Heart left ventricle (tissue), 16 donors: ENCODE measurements at regions not wholly inside any gene's neighbourhood (a gene's known extent, or its start where the extent isn't known, plus 50 kb on each side); places are given as distances from the start of the nearest gene placed in this dataset.
"Not testable (repeated sequence)": the region's sequence is repeated elsewhere in the genome, so short reads cannot be mapped to it uniquely, and the experiment has no call there.

Experiments used
- ATAC-seq, 4 donors: fragments of 200-7000 bp; cut with Tn5 transposase; one replicate each; pipeline ENCODE4 v1.9.1; 2020 to 2022; ENCODE audit warnings: moderate library complexity in 4 of 4, mild to moderate bottlenecking in 3 of 4, moderate number of reproducible peaks in 1 of 4
- DNase-seq, 5 donors: peaks; one replicate each; pipeline ENCODE4 v3.0.0-alpha.2; 2020
- H3K27ac ChIP-seq, 12 donors: fragments of 200-600 bp; sonication (generic) in 4 of 12; one replicate each; pipeline versions ENCODE4 v1.5.0 to v1.8.0; 2016 to 2022; ENCODE audit warnings: mild to moderate bottlenecking in 2 of 12
- H3K27me3 ChIP-seq, 9 donors: fragments of 200-600 bp; sonication (generic) in 2 of 9; one replicate each; pipeline versions ENCODE4 v1.5.1 to v1.8.0; 2016 to 2022; ENCODE audit warnings: mild to moderate bottlenecking in 3 of 9
- H3K36me3 ChIP-seq, 9 donors: fragments of 200-600 bp; sonication (generic) in 2 of 9; one replicate each; pipeline versions ENCODE4 v1.5.0 to v1.8.0; 2018 to 2022; ENCODE audit warnings: mild to moderate bottlenecking in 2 of 9
- H3K4me1 ChIP-seq, 12 donors: fragments of 200-600 bp; sonication (generic) in 4 of 12; one replicate each; pipeline versions ENCODE4 v1.5.0 to v1.8.0; 2016 to 2022; ENCODE audit warnings: mild to moderate bottlenecking in 3 of 12
- H3K4me3 ChIP-seq, 12 donors: fragments of 200-600 bp; sonication (generic) in 4 of 12; one replicate each; pipeline versions ENCODE4 v1.5.0 to v1.8.0; 2017 to 2022; ENCODE audit warnings: mild to moderate bottlenecking in 9 of 12, moderate library complexity in 4 of 12
- H3K9me3 ChIP-seq, 12 donors: fragments of 200-600 bp; sonication (generic) in 4 of 12; one replicate each; pipeline versions ENCODE4 v1.5.0 to v1.8.0; 2016 to 2022; ENCODE audit warnings: mild to moderate bottlenecking in 1 of 12
- CTCF ChIP-seq, 12 donors: fragments of 200-600 bp; sonication (generic) in 4 of 12; IDR thresholded peaks; one replicate each; pipeline versions ENCODE4 v1.5.0 to v1.8.0; 2018 to 2022; ENCODE audit warnings: antibody characterized with exemption in 12 of 12, mild to moderate bottlenecking in 5 of 12
- POLR2A ChIP-seq, 2 donors: fragments of 450-650 bp; IDR thresholded peaks; one replicate each; pipeline ENCODE4 v1.6.1; 2017; ENCODE audit warnings: antibody characterized with exemption in 2 of 2, mild to moderate bottlenecking in 2 of 2, moderate library complexity in 2 of 2
- WGBS, 4 donors: extraction: QIAGEN DNeasy Blood & Tissue Kit in 2 of 4; methylation state at CpG; one replicate each; pipeline versions ENCODE4 v1.1.5 to v1.1.7; 2013 to 2018; 5-methylcytosine and 5-hydroxymethylcytosine counted together
- intact Hi-C, 10 donors: fragments of 100-400 bp; cut with DNase I; formaldehyde crosslinking; loops; one replicate each; pipeline versions ENCODE4 v1.11.1 to v1.14.2; 2022
- donor health status: ischemic (EF 13 %, LVEDD 7.1; RV severe dilation, severe dysfunction).
- donor health status: healthy with polysubstance abuse.
- donor health status: DM: no; HTN: yes; CAD: no.
- donor health status: DM: no; HTN: no; CAD: no.
- donor health status: ischemic (EF 25% LVEDD 6.9; RV normal size, moderate dysfunction).
- donor health status: ischemic (EF 25% LVEDD 5.7; RV mildly dilated, moderate dysfunction).
- donor health status: healthy.
- donor health status: DM: yes; HTN: yes; CAD: no.
- donor health status: ischemic (EF 35%, LVEDD 5.7; RV mildly dilated, moderate dysfunction).
- donor health status: nonischemic (EF 11% LVEDD 7.7; RV severe dilation, severe dysfunction).
- donor health status: DM: yes; HTN: yes; CAD: no.
- donor health status: PGD.
- donor health status: ischemic (EF 29% LVEDD 5.4; RV normal size, mild dysfunction).
- donor health status: nonischemic (EF 23%, LVEDD 6.1; RV moderate dilation, normal function).

DNA sequence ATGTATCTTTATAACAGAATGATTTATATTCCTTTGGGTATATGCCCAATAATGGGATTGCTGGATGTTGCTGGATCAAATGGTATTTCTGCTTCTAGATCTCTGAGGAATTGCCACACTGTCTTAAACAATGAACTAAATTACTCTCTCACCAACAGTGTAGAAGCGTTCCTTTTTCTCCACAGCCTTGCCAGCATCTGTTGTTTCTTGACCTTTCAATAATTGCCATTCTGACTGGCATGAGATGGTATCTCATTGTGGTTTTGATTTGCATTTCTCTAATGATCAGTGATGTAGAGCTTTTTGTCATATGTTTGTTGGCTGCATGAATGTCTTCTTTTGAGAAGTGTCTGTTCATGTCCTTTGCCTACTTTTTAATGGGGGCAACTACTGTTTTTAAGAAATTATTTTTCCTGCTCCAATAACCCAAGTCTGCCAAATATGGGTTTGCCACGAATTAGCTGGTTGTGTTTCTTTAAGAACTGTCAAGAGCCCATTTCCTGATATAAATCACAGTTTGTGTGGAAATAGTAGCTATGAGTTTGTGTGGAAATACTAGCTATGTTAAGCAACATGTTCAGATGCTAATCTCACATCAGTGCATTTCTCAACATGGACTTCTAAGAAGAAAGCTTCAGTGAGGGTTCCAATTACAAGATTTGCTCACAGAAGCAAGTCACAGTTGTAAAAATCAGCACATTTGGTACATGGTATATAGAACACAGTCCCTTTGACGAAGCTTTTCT lies 259.4 kb downstream of the ANAPC1 start:
- Histone ChIP-seq H3K27me3 (no peaks in the 10 kb centered on the region), H3K4me3 (no peak overlapping the region), H3K36me3 (no peaks in the 10 kb centered on the region), H3K9me3 (peaks cover 0 to 32% (median 15%) of the 10 kb centered on the region in 12 donors), H3K27ac (peak overlapping the region in 1 of 12 donors; percentile 76), H3K4me1 (peaks cover 0 to 20% (median 0%) of the 10 kb centered on the region in 12 donors)
- intact Hi-C loops = no loop called here
- WGBS, 4 donors = 76 to 79% (median 78%) methylated on average over 3 of the region's 3 CpGs
- no peak for TF ChIP-seq CTCF (IDR thresholded peaks at IDR 0.05)
- TF ChIP-seq POLR2A (IDR thresholded peaks at IDR 0.05) = no peak
- ATAC-seq = peak in 1 of 4 donors; percentile 75
- no peak for DNase-seq

DNA sequence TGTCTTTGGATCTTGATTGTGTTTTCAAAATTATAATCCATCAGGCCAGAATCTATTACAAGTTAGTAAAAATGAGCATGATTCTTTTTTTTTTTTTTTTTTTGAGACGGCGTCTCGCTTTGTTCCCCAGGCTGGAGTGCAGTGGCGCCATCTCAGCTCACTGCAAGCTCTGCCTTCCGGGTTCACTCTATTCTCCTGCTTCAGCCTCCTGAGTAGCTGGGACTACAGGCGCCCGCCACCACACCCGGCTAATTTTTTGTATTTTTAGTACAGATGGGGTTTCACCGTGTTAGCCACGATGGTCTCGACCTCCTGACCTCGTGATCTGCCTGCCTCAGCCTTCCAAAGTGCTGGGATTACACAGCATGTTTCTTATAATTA lies 258.8 kb downstream of the ANAPC1 start:
- H3K36me3 ChIP-seq, H3K4me3 ChIP-seq, H3K27me3 ChIP-seq, intact Hi-C loops, DNase-seq, ATAC-seq: not testable (repeated sequence)
- Histone ChIP-seq H3K9me3 (peaks cover 0 to 38% (median 17%) of the 10 kb centered on the region in 12 donors), H3K27ac (peak overlapping the region in 1 of 12 donors; percentile 76), H3K4me1 (peaks cover 0 to 20% (median 0%) of the 10 kb centered on the region in 12 donors)
- WGBS, 4 donors = 84 to 93% (median 88%) methylated on average over 12 of the region's 12 CpGs

GRCh38 chr2:111626037-111626864 lies 257.7 kb downstream of the ANAPC1 start:
- 93 to 100% (median 97%) methylated on average over 2 of the region's 2 CpGs for WGBS, 4 donors
- intact Hi-C loops = no loop called here
- H3K4me3 ChIP-seq = no peak overlapping the region
- no peaks in the 10 kb centered on the region for H3K36me3 ChIP-seq
- H3K27ac ChIP-seq = peak overlapping the region in 1 of 12 donors; percentile 76
- ATAC-seq (no peak), DNase-seq (no peak)
- TF ChIP-seq CTCF (IDR thresholded peaks at IDR 0.05) (no peak), POLR2A (IDR thresholded peaks at IDR 0.05) (no peak)
- peaks cover 0 to 20% (median 0%) of the 10 kb centered on the region in 12 donors for H3K4me1 ChIP-seq
- H3K9me3 ChIP-seq = peaks cover 0 to 44% (median 20%) of the 10 kb centered on the region in 12 donors
- H3K27me3 ChIP-seq = no peaks in the 10 kb centered on the region

DNA sequence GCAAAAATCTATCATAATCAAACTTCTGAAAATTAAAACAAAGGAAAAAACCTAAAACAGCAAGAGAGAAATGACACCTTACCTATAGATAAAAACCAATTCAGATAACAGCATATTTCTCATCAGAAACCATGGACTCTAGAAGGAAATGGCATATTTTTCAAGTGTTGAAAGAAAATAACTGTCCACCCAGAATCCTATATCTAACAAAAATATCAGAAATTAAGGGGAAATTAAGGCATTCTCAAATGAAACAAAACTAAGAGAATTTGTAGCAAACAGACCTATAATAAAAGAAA lies 257.2 kb downstream of the ANAPC1 start:
- no peak for DNase-seq
- no peak overlapping the region for H3K4me3 ChIP-seq
- TF ChIP-seq CTCF (IDR thresholded peaks at IDR 0.05) = no peak
- no peak for TF ChIP-seq POLR2A (IDR thresholded peaks at IDR 0.05)
- H3K9me3 ChIP-seq = peaks cover 0 to 44% (median 20%) of the 10 kb centered on the region in 12 donors
- no peak for ATAC-seq
- no peaks in the 10 kb centered on the region for H3K27me3 ChIP-seq
- intact Hi-C loops = no loop called here
- H3K27ac ChIP-seq = no peak overlapping the region
- H3K4me1 ChIP-seq = peaks cover 0 to 20% (median 0%) of the 10 kb centered on the region in 12 donors
- no peaks in the 10 kb centered on the region for H3K36me3 ChIP-seq
